ENCODE measurements at regions not wholly inside any gene's neighbourhood (a gene's known extent, or its start where the extent isn't known, plus 50 kb on each side); places are given as distances from the start of the nearest gene placed in this dataset.
A peak's percentile ranks its signal among the peaks of the same experiment; 100 is the strongest.

DNA sequence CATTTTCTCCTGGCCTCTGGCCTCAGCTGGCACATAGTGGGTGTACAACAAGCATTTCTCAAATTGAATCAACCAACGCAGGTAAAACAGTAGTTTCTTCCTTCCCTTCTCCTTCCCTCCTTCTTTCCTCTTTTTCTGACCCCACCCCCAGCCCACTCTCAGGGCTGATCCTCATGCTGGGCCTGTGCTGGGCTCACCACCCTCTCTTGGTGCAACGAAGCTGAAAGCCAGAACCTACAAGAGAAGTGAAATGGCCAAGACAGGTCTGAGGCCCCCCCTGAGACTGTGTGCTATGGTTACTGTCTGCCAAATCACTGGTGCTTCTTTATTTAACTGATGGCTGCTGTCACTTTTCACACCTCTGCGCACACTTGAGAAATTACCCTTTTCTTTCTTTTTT lies 53.0 kb upstream of the BOD1 start (continued):
- TF ChIP-seq ARID2 (IDR thresholded peaks at IDR 0.05) (no peak), SMARCB1 (IDR thresholded peaks at IDR 0.05; ENCODE audit: insufficient read length, low read depth) (no peak), KAT8 (IDR thresholded peaks at IDR 0.05; ENCODE audit: low read depth) (no peak), SIRT6 (IDR thresholded peaks at IDR 0.05; ENCODE audit: low read depth, low read length) (no peak), PTRF (tag; IDR thresholded peaks at IDR 0.05) (no peak), L3MBTL2 (IDR thresholded peaks at IDR 0.05) (peak; percentile 64), PURB (CRISPR knock-in tag; IDR thresholded peaks at IDR 0.05; ENCODE audit: low read depth) (no peak), XRCC5 (IDR thresholded peaks at IDR 0.05; ENCODE audit: low read depth, low read length) (no peak)
- TF ChIP-seq, protein P1, sequence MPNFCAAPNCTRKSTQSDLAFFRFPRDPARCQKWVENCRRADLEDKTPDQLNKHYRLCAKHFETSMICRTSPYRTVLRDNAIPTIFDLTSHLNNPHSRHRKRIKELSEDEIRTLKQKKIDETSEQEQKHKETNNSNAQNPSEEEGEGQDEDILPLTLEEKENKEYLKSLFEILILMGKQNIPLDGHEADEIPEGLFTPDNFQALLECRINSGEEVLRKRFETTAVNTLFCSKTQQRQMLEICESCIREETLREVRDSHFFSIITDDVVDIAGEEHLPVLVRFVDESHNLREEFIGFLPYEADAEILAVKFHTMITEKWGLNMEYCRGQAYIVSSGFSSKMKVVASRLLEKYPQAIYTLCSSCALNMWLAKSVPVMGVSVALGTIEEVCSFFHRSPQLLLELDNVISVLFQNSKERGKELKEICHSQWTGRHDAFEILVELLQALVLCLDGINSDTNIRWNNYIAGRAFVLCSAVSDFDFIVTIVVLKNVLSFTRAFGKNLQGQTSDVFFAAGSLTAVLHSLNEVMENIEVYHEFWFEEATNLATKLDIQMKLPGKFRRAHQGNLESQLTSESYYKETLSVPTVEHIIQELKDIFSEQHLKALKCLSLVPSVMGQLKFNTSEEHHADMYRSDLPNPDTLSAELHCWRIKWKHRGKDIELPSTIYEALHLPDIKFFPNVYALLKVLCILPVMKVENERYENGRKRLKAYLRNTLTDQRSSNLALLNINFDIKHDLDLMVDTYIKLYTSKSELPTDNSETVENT (CRISPR knock-in tag; IDR thresholded peaks at IDR 0.05), result no peak

DNA sequence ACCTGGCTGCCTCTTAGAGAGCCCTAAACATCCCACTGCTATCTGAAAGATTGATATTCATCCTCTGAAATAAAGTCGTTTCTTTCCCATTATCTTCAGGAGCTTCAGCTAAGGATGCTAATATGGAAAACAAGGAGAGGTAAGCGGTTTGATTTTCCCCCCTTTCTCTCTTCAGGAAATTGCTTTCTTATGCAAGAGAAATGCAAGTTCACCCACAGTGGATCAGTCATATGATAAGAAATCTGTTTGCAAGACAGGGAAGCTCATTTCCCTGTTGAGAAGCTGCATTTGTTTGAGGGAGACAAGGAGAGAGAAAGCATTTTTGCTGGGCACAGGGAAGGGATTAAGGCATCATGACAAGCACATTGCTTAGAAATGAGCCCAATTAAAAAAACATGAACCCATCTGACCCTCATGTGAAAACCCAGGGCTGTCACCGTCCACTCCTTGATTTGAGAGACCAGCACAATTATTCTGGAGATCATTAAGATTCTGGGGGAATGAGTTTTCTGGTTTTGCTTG lies 53.7 kb upstream of the BOD1 start:
- FAIRE-seq (peak; percentile 46), ATAC-seq (peak; percentile 51), DNase-seq (ENCODE audit: extremely low read depth in 1 of 4, low spot score in 3 of 4) (no peak)
- peaks cover 8 to 17% of the 10 kb centered on the region in 2 experiments; a peak in 4 of 5 replicates for H3K4me1 ChIP-seq (replicated peaks in 1 of 2; ENCODE audit: control insufficient read depth in 2 of 2, insufficient read depth in 2 of 2, low read length in 2 of 2)
- no peaks in the 10 kb centered on the region for H3K9me3 ChIP-seq (replicated peaks; ENCODE audit: control insufficient read depth, insufficient read depth, low read depth, low read length)
- H3K4me2 ChIP-seq (ENCODE audit: insufficient read depth, low read length), result no peak overlapping the region
- H4K20me1 ChIP-seq (replicated peaks; ENCODE audit: control insufficient read depth, insufficient read depth, low read length), result no peaks in the 10 kb centered on the region
- H3K27me3 ChIP-seq (ENCODE audit: control insufficient read depth in 2 of 2, insufficient read depth in 2 of 2, low read length in 2 of 2), result no peaks in the 10 kb centered on the region
- no peak overlapping the region for H3K9ac ChIP-seq (ENCODE audit: insufficient read depth in 1 of 2, low read depth in 2 of 2, low read length in 2 of 2)
- 19% methylated on average over 3 of the region's 3 CpGs for WGBS (ENCODE audit: insufficient coverage, low coverage, missing lambda C conversion rate)
- H3K36me3 ChIP-seq (ENCODE audit: control insufficient read depth, insufficient read depth, low read length), result no peaks in the 10 kb centered on the region
- CTCF ChIA-PET (ENCODE audit: low intra/inter-chr PET ratio), result no interaction called here
- no TSS peak for BruUV-seq (replicated peaks)
- H3K27ac ChIP-seq (ENCODE audit: extremely low read depth, low read depth, low read length), result no peak overlapping the region
- POLR2A ChIA-PET, result interaction anchor here (0.8 to 2.0 kb wide), 11 partner anchors 9 to 897 kb away, joined by 3 to 9 read pairs (median 3); no protein-coding TSS in a partner anchor
- intact Hi-C loops (cut with micrococcal nuclease), result no loop called here
- no peaks in the 10 kb centered on the region for H3K9me1 ChIP-seq (ENCODE audit: control insufficient read depth, insufficient read depth, low read length)
- H3K79me2 ChIP-seq (ENCODE audit: control insufficient read depth, insufficient read depth, low read length), result no peaks in the 10 kb centered on the region
- in situ Hi-C loops (cut with MboI), result no loop called here
- H2AFZ ChIP-seq (ENCODE audit: low read depth, low read length), result no peak overlapping the region
- no peak overlapping the region for H3K4me3 ChIP-seq
- TF ChIP-seq JUND (IDR thresholded peaks at IDR 0.05; ENCODE audit: borderline replicate concordance, low read depth, low read length), result peak; percentile 53; the same call in 1 of the 2 replicates
- no peak; the same call in 2 of the 3 replicates for TF ChIP-seq JUND (tag; IDR thresholded peaks at IDR 0.05; ENCODE audit: borderline replicate concordance, low read depth, low read length)
- TF ChIP-seq, protein P2, sequence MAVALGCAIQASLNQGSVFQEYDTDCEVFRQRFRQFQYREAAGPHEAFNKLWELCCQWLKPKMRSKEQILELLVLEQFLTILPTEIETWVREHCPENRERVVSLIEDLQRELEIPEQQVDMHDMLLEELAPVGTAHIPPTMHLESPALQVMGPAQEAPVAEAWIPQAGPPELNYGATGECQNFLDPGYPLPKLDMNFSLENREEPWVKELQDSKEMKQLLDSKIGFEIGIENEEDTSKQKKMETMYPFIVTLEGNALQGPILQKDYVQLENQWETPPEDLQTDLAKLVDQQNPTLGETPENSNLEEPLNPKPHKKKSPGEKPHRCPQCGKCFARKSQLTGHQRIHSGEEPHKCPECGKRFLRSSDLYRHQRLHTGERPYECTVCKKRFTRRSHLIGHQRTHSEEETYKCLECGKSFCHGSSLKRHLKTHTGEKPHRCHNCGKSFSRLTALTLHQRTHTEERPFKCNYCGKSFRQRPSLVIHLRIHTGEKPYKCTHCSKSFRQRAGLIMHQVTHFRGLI (CRISPR knock-in tag; IDR thresholded peaks at IDR 0.05), result peak; percentile 36; the same call in 1 of the 2 replicates
- TF ChIP-seq PYGO2 (tag; IDR thresholded peaks at IDR 0.05), result 0 out of 2 replicates have a peak, but pooled peaks have one; percentile 9
- peak; percentile 74; the same call in 1 of the 2 replicates for TF ChIP-seq POLR2H (tag; IDR thresholded peaks at IDR 0.05; ENCODE audit: low read depth)
- TF ChIP-seq, protein P3, sequence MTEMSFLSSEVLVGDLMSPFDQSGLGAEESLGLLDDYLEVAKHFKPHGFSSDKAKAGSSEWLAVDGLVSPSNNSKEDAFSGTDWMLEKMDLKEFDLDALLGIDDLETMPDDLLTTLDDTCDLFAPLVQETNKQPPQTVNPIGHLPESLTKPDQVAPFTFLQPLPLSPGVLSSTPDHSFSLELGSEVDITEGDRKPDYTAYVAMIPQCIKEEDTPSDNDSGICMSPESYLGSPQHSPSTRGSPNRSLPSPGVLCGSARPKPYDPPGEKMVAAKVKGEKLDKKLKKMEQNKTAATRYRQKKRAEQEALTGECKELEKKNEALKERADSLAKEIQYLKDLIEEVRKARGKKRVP (CRISPR knock-in tag; IDR thresholded peaks at IDR 0.05), result peak; percentile 90
- TF ChIP-seq ZNF121 (CRISPR knock-in tag; conservative IDR thresholded peaks at IDR 0.05), result no peak
- TF ChIP-seq MYC (IDR thresholded peaks at IDR 0.05; ENCODE audit: low read depth, low read length), result 0 out of 2 replicates have a peak, but pooled peaks have one; percentile 42
- no peak for TF ChIP-seq MYC (CRISPR knock-in tag; IDR thresholded peaks at IDR 0.05; ENCODE audit: borderline replicate concordance, low read depth)
- TF ChIP-seq GTF2F1 (IDR thresholded peaks at IDR 0.05; ENCODE audit: low read depth, low read length), result no peak

Data from K562 (cell line).